Glomerular endothelial cell (primary cell): ENCODE measurements at regions not wholly inside any gene's neighbourhood (a gene's known extent, or its start where the extent isn't known, plus 50 kb on each side); places are given as distances from the start of the nearest gene placed in this dataset.

Experiments
- DNase-seq: peaks from one replicate; pipeline ENCODE4 v3.0.0-alpha.2; 2011; ENCODE audit warnings: low read depth, low spot score; ENCODE audit errors: extremely low read depth

GRCh38 chr13:105147461-105147860, 1388.0 kb downstream of the EFNB2 start:
- no peak for DNase-seq

GRCh38 chr13:105144936-105145335, 1390.5 kb downstream of the EFNB2 start:
- no peak for DNase-seq

DNA sequence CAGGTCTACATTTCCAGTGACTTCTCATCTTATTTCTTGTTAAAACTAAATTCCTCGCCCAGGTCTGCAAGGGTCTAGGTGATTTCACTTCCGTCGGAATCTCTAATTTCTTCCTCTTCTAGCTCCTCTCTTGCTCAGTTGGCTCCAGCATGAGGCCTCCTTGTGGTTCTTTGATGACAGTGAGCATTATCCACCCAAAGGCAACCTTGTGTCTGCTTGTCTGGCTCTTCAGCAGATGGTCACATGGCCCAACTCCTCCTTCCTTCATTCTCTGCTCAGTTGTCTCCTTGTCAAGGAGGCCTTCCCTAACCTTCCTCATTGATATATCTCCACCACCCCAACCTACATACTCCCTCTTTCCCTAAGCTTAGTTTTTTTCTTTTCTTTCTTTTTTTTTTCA, 1391.4 kb downstream of the EFNB2 start:
- no peak for DNase-seq

DNA sequence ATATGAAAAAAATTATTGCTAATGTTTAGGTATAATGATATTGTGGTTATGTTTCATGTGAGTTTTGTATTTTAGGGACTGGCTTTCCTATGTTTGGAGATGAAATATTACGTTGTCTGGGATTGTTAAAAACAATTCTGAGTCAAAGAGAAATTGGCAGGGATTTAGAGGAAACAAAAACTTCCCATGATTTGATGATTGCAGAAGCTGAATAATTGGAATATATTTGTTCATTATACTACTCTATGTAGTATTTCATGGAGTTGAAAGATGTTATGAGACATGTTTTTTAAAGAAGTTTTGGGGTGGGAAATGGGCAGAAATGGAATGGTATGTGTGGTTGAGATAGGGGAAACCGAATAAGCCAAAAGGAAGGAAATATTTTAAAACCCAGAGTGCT, 1392.9 kb downstream of the EFNB2 start:
- no peak for DNase-seq

GRCh38 chr13:105139380-105140285, 1395.8 kb downstream of the EFNB2 start:
- no peak for DNase-seq

DNA sequence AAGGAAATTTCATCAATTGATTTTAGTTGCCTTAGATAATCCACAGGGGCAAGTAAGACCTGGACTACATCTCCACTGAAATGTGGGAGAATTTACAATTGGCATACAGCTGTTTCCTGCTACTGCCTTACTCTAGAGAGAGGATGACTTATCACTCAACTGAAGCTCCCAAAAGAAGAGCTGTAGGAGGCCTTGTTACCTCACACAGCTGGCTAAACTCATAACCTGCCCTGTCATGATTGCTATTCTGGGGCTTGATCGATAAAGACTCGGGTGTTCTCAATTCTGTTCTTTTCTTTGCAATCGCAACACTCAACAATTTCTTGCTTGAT, 1396.4 kb downstream of the EFNB2 start:
- DNase-seq = no peak

GRCh38 chr13:105135852-105136615, 1399.4 kb downstream of the EFNB2 start:
- DNase-seq = no peak

GRCh38 chr13:105127732-105128131, 1407.7 kb downstream of the EFNB2 start:
- no peak for DNase-seq

DNA sequence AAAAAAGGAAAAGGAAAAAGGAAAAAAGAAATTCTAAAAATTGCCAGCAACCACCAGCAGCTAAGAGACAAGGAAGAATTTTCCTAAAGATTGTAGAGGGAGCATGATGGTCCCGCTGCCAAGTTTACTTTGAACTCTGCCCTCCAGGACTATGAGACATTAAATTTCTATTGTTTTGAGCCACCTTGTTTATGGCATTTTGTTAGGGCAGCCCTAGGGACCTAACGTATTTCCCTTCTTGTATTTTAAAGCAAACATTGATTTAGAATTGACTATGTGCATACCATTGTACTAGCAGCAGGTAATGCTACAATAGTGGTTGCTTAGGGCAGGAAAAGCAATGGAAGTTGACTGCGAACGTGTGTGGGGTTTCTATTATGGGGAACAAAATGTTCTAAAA, 1414.2 kb downstream of the EFNB2 start:
- DNase-seq = no peak

- DNase-seq = no peak
These were observed 1417.0 kb downstream of the EFNB2 start for GRCh38 chr13:105118426-105118985.

GRCh38 chr13:105116966-105117365, 1418.5 kb downstream of the EFNB2 start:
- DNase-seq = peak; percentile 27

DNA sequence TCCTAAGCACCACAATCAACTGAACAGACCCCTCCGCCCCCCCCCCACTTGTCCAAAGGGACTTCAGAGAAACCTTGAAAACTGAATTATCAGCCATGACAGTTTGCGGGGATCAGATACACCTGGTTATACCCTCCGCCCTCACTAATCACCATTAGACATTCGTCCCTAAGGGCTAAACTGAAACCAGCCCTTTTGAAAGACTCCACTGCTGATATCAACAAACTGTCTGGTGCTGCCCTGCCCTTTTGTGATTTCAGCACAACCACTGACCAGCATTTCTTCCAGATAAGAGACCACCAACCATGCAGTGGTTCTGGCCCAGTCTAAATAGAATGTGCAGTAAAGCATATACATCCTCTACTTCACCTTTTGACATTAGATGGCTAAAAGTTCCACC, 1422.9 kb downstream of the EFNB2 start:
- no peak for DNase-seq

DNA sequence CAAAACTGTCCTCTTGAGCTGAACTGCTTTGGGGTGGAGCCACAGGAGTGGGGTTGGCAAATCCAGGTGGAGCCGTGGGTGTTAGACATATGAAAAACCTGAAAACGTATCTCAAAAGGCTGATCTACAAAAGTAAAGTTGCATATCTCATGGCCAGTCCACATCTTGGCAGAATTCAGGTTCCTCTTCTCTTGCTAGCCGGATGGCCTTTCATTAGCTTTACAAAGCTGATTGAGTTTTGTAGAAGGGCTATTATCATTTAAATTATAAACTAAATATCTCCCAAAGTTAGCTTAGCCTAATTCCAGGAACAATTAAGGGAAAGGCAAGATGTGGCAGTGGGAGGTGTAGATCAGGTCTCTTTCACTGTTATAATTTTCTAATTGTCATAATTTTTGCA, 1427.7 kb downstream of the EFNB2 start:
- no peak for DNase-seq

DNA sequence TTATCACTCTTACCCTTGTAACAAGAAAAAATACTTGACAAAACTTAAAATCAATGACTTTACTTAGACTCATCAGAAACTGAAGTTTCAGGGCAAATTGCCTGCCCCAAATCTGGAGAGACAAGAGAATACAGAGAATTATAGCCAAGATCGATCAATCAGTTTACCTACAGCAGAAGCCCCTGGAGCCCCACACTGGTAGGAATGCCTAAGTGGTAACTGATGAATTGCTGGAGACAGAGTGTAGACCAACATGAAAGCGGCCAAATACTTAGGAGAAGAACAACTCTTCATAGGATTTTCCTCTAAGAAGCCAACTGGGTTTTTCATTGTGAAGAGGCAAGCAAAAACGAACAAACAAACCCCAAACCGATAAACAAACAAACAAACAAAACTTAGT, 1430.0 kb downstream of the EFNB2 start:
- no peak for DNase-seq

- no peak for DNase-seq
These were observed 1437.9 kb downstream of the EFNB2 start for GRCh38 chr13:105097521-105097920.

DNA sequence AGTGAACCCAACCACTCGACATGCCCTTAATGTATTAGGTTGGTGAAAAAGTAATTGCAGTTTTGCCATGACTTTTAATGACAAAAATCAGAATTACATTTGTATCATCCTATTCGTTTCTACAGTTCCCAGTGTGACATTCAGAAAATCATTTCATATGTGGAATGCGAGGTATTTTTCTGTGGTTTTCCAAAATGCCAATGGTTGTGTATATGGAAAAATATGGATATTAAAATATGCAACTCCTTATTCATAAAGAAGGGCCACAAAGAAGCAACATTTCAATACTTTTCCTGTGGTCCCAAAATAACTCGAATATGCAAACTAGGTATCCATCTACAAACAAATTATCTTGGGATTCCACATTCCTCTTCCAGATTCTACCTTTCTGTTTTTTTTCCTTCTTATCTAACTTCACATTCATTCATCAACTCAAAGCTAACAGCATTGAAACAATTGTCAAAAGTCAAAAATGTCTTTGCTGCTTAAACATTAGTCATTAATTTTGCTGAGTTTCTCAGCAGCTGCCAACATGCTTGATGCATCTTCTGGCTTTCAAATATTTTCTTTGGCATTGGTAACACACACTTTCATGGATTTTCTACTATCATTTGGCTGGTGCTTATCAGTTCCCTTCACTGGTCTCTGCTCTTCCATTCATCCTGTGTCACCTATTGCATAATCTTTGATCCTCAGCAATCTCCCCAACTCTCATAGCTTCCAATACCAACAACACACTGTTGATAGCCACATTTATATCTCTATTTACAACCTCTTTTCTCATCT, 1445.4 kb downstream of the EFNB2 start:
- no peak for DNase-seq

- no peak for DNase-seq
These were observed 1447.5 kb downstream of the EFNB2 start for GRCh38 chr13:105087945-105088344.

GRCh38 chr13:105084931-105085330, 1450.5 kb downstream of the EFNB2 start:
- no peak for DNase-seq

DNA sequence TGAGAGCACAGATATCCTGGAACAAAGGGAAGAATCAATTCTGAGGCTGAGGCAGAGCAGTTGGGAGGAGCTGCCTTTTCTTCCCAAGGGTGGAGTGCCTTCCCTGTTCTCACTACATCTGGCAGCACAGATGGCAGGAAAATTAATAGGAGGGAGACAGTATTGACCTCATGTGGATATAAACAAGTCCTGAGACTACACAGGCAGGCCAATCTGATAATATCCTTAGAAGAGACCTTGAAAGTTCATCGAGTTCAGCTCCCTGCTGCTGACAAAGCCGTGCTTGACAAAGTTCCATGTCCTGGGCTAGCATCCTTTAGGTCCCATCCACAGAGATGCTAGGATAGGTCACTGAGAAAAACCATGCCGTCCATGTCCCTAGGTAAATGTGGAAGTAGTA, 1451.5 kb downstream of the EFNB2 start:
- no peak for DNase-seq

- no peak for DNase-seq
These were observed 1460.7 kb downstream of the EFNB2 start for GRCh38 chr13:105074755-105075154.

DNA sequence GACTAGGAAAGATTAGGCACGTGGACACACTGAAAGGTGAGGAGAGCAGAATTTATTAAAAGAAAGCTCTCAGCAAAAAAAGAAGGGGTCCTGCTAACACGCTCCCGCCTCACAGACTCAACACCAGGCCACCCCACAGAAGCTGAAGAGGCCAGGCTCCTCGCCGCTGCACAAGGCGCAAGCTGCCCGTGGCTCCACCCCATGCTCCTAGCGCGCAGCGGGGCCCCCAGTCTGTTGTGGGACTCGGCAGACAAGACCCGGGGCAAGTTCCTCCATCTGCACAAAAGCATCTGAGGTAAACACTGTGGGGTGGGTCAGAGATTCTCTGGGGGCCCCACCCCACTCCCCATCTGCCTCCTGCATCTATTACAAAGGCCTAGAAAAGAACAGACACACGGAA, 1462.4 kb downstream of the EFNB2 start:
- no peak for DNase-seq
